ENCODE measurements at regions not wholly inside any gene's neighbourhood (a gene's known extent, or its start where the extent isn't known, plus 50 kb on each side); places are given as distances from the start of the nearest gene placed in this dataset.
"Not testable (repeated sequence)": the region's sequence is repeated elsewhere in the genome, so short reads cannot be mapped to it uniquely, and the experiment has no call there.

DNA sequence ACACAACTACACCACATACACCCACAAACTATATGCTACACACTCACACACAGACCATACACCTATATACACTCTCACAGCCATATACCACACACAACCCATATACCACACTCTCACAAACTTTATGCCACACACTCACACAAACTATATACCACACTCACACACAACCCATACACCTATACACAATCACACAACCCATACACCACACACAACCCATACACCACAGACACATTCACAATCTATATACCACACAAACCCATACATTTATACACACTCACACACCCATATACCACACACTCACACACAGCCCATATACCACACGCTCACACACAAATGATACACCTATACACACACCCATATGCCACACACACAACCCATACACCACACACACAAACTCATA is 163.3 kb downstream of the TMEM121 start:
- H3K27ac ChIP-seq, result no peak overlapping the region
- no peak overlapping the region for H3K4me3 ChIP-seq
- no peaks in the 10 kb centered on the region for H3K4me1 ChIP-seq
- no peak for DNase-seq (ENCODE audit: low spot score in 2 of 2)
- peaks cover 5% of the 10 kb centered on the region for H3K27me3 ChIP-seq
- 92% methylated on average over 1 of the region's 1 CpG for WGBS
- H3K9me3 ChIP-seq, result no peaks in the 10 kb centered on the region
- no peak for TF ChIP-seq POLR2AphosphoS5 (IDR thresholded peaks at IDR 0.05)
- no peak for TF ChIP-seq POLR2A (IDR thresholded peaks at IDR 0.05)
- H3K36me3 ChIP-seq, result no peaks in the 10 kb centered on the region

- TF ChIP-seq POLR2AphosphoS5 (IDR thresholded peaks at IDR 0.05) (no peak), POLR2A (IDR thresholded peaks at IDR 0.05) (no peak), EP300 (IDR thresholded peaks at IDR 0.05) (no peak)
- TF ChIP-seq, protein P1, sequence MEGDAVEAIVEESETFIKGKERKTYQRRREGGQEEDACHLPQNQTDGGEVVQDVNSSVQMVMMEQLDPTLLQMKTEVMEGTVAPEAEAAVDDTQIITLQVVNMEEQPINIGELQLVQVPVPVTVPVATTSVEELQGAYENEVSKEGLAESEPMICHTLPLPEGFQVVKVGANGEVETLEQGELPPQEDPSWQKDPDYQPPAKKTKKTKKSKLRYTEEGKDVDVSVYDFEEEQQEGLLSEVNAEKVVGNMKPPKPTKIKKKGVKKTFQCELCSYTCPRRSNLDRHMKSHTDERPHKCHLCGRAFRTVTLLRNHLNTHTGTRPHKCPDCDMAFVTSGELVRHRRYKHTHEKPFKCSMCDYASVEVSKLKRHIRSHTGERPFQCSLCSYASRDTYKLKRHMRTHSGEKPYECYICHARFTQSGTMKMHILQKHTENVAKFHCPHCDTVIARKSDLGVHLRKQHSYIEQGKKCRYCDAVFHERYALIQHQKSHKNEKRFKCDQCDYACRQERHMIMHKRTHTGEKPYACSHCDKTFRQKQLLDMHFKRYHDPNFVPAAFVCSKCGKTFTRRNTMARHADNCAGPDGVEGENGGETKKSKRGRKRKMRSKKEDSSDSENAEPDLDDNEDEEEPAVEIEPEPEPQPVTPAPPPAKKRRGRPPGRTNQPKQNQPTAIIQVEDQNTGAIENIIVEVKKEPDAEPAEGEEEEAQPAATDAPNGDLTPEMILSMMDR (IDR thresholded peaks at IDR 0.05), result no peak
- 90% methylated on average over 3 of the region's 3 CpGs for WGBS
- DNase-seq (ENCODE audit: low spot score in 2 of 2), result no peak
- Histone ChIP-seq H3K27ac (no peak overlapping the region), H3K4me1 (no peaks in the 10 kb centered on the region), H3K36me3 (no peaks in the 10 kb centered on the region), H3K27me3 (peaks cover 5% of the 10 kb centered on the region), H3K4me3 (no peak overlapping the region), H3K9me3 (no peaks in the 10 kb centered on the region)
Measured at GRCh38 chr14:105690671-105691070, 164.3 kb downstream of the TMEM121 start.

DNA sequence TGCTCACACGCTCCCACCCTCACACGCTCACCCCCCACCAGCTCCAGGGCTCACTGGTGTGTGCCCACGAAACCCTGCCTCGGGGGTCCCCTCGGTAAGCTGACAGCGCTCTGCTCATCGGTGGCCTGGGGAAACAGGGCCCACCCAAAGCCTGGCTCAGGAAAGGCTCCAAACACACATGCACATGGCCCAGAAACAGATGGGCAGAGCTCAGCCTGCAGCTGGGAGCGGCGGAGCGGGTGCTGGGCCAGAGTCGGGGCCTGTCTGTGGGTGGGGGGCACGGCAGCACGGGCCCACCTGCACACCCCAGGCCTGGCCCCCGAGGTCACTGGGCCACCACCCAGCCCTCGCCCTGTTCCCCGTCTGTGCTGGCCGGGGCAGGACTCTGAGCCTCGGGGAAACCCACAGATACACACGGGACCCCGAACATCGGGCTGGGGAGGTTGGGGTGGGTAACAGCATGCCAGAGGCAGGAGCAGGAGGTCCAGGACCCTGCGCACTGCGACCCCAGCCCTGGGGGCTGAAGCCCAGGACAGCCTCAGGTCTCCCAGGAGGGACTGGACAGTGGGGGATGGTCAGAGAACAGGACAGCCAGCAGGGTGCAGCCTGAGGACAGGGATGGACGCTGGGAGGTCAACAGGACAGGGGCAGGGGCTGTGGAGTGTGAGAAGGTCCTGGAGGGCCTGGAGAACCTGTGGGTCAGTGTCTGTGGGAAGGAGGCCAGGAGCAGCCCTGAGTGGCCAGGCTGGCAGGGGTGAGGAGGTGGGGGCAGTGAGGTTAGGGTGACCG is 165.1 kb downstream of the TMEM121 start:
- 87% methylated on average over 12 of the region's 25 CpGs for WGBS
- not testable (repeated sequence) for H3K4me3 ChIP-seq; H3K27ac ChIP-seq; H3K36me3 ChIP-seq; H3K4me1 ChIP-seq; DNase-seq (ENCODE audit: low spot score in 2 of 2); H3K27me3 ChIP-seq; H3K9me3 ChIP-seq

GRCh38 chr14:105692110-105692685 is 165.8 kb downstream of the TMEM121 start:
- not testable (repeated sequence) for H3K4me1 ChIP-seq; H3K9me3 ChIP-seq; H3K4me3 ChIP-seq; H3K36me3 ChIP-seq; DNase-seq (ENCODE audit: low spot score in 2 of 2); H3K27ac ChIP-seq; H3K27me3 ChIP-seq
- no CpG with 5 or more reads among the region's 19 CpGs for WGBS

DNA sequence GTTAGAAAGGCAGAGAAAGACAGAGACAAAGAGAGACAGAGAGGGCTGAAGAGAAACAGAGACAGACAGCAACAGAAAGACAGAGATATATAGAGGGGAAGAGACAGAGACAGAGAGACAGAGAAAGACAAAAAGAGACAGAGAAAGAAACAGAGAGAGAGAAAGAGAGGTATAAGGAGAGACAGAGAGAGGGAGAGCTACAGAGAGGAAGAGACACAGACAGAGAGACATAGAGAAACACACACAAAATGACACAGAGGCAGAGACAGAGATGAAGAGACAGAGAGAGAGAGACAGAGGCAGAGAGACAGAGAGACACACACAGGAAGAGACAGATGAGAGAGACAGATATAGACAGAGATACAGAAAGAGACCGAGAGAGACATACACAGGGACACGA is 168.6 kb downstream of the TMEM121 start:
- H3K4me3 ChIP-seq, result no peak overlapping the region
- H3K4me1 ChIP-seq, result no peaks in the 10 kb centered on the region
- peaks cover 5% of the 10 kb centered on the region for H3K27me3 ChIP-seq
- TF ChIP-seq POLR2AphosphoS5 (IDR thresholded peaks at IDR 0.05) (no peak), POLR2A (IDR thresholded peaks at IDR 0.05) (no peak), EP300 (IDR thresholded peaks at IDR 0.05) (no peak)
- TF ChIP-seq, protein P1 (IDR thresholded peaks at IDR 0.05), result no peak
- no peak for DNase-seq (ENCODE audit: low spot score in 2 of 2)
- H3K9me3 ChIP-seq, result no peaks in the 10 kb centered on the region
- H3K36me3 ChIP-seq, result no peaks in the 10 kb centered on the region
- WGBS, result 91% methylated on average over 2 of the region's 2 CpGs
- no peak overlapping the region for H3K27ac ChIP-seq

DNA sequence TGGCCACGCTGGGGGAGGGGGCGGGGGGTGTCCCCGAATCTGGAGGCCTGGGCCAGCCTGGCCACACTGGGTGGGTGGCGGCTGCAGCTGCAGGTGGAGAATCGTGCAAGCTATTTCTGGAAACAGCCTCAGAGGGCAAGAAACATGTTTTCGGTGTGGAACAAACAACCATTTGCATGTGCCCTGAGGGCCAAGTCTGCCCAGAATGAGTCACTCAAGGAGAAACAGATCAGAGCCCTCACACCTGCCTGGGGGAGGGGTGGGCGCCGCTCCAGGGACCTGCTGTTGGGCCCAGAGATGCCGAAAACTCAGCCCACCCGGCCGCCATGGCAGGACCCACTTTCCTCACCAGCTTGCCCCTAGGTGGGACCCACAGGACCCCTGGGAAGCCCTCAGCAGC is 170.0 kb downstream of the TMEM121 start:
- H3K36me3 ChIP-seq; H3K9me3 ChIP-seq; DNase-seq (ENCODE audit: low spot score in 2 of 2); H3K4me3 ChIP-seq; H3K4me1 ChIP-seq; H3K27ac ChIP-seq; H3K27me3 ChIP-seq: not testable (repeated sequence)
- no CpG with 5 or more reads among the region's 11 CpGs for WGBS

DNA sequence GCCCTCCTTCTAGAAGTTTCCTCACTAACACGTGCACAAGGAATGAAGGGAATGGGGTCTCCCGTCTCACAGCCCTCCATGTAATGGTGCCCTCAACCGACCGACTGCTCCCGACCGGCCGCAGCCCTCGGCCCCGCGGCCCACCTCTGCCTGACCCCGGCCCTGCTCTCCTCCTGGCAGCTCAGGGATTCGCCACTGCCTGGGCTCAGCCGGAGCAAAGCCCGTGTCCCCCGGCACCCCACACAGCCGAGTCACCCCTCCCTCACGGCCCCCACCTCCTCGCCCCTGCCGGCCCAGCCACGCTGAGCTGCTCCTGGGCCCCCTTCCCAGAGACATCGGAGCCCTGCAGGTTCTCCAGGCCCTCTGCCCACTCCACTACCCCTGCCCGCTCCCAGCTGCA is 171.0 kb downstream of the TMEM121 start:
- DNase-seq (ENCODE audit: low spot score in 2 of 2), result peak in 1 of 2 donors; percentile 38
- not testable (repeated sequence) for H3K36me3 ChIP-seq, H3K4me3 ChIP-seq, H3K27ac ChIP-seq, H3K9me3 ChIP-seq, H3K27me3 ChIP-seq, H3K4me1 ChIP-seq
- 89% methylated on average over 21 of the region's 22 CpGs for WGBS

DNA sequence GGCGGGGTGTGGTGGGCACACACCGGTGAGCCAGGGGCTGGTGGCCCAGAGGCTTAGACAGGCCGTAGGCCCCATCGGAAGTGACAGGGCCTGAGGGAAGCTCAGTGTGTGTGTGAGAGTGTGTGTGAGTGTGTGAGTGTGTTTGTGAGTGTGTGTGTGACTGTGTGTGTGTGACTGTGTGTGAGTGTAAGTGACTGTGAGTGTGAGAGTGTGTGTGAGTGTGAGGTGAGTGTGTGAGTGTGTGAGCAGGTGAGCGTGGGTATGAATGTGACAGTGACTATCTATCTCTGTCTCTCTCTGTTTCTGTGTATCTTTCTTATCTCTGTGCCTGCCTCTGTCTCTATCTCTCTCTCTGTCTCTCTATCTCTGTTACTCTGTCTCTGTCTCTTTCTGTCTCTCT is 171.6 kb downstream of the TMEM121 start:
- not testable (repeated sequence) for H3K27me3 ChIP-seq, H3K27ac ChIP-seq, H3K4me1 ChIP-seq, H3K4me3 ChIP-seq, H3K9me3 ChIP-seq, H3K36me3 ChIP-seq
- 85% methylated on average over 5 of the region's 5 CpGs for WGBS
- peak in 1 of 2 donors; percentile 20 for DNase-seq (ENCODE audit: low spot score in 2 of 2)

DNA sequence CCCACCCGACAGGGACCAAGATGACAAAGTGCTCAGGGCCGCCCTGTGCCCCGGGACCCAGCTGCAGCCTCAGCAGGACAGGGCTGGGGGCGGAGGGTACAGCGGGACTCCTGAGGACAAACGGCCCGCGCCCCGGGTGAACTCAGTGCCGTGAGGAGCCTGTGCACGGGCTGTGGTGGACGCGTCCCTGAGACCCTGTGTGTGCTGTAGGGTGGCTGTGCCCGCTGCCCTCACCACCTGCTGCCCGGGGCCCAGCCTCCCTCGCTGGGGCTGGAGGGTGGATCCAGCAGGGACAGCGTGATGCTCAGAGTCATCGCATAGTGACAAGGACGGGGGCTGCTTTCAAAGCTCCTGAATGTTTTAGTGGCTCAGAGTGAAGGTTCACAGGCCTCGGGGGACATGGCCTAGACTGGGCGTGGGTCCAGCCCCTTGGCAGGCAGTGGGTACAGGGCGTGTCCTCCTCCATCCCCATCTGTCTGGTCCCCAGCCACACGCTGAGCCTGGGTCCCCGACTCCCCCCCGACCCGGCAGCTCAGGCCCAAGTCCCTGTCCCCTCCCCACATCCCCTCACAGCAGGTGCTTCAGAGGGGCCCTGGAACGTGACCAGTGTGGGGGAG is 172.7 kb downstream of the TMEM121 start:
- not testable (repeated sequence) for H3K4me3 ChIP-seq, H3K4me1 ChIP-seq, H3K36me3 ChIP-seq, H3K27ac ChIP-seq, H3K9me3 ChIP-seq, H3K27me3 ChIP-seq
- no CpG with 5 or more reads among the region's 27 CpGs for whole genome bisulfite sequencing
- peak; percentile 19 to 68 for DNase-seq (ENCODE audit: low spot score in 2 of 2)

DNA sequence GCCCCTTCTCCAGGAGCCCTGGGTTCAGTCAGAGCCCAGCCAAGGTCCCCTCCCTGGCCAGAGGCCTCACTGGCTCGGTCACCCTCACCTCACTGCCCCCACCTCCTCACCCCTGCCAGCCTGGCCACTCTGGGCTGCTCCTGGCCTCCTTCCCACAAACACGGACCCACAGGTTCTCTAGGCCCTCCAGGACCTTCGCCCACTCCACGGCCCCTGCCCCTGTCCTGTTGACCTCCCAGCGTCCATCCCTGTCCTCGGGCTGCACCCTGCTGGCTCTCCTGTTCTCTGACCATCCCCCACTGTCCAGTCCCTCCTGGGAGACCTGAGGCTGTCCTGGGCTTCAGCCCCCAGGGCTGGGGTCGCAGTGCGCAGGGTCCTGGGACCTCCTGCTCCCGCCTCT is 173.3 kb downstream of the TMEM121 start:
- H3K4me1 ChIP-seq, H3K9me3 ChIP-seq, H3K27ac ChIP-seq, H3K27me3 ChIP-seq, H3K4me3 ChIP-seq, H3K36me3 ChIP-seq: not testable (repeated sequence)
- 82% methylated on average over 7 of the region's 9 CpGs for WGBS
- peak; percentile 57 to 78 for DNase-seq (ENCODE audit: low spot score in 2 of 2)

- not testable (repeated sequence) for H3K9me3 ChIP-seq, H3K4me3 ChIP-seq, H3K36me3 ChIP-seq, H3K27me3 ChIP-seq, H3K27ac ChIP-seq, H3K4me1 ChIP-seq
- WGBS, result 84% methylated on average over 5 of the region's 13 CpGs
- peak; percentile 45 to 65 for DNase-seq (ENCODE audit: low spot score in 2 of 2)
Measured at GRCh38 chr14:105700146-105700545, 173.8 kb downstream of the TMEM121 start.
